GM21737 (cell line): ENCODE measurements at regions not wholly inside any gene's neighbourhood (a gene's known extent, or its start where the extent isn't known, plus 50 kb on each side); places are given as distances from the start of the nearest gene placed in this dataset.
"Not testable (repeated sequence)": the region's sequence is repeated elsewhere in the genome, so short reads cannot be mapped to it uniquely, and the experiment has no call there.

ENCODE experiments used
- ATAC-seq: cut with Tn5 transposase; IDR thresholded peaks from one replicate; pipeline ENCODE4 v1.9.1; 2021; ENCODE audit warnings: mild to moderate bottlenecking, moderate library complexity; ENCODE audit not compliant: unreplicated experiment

DNA sequence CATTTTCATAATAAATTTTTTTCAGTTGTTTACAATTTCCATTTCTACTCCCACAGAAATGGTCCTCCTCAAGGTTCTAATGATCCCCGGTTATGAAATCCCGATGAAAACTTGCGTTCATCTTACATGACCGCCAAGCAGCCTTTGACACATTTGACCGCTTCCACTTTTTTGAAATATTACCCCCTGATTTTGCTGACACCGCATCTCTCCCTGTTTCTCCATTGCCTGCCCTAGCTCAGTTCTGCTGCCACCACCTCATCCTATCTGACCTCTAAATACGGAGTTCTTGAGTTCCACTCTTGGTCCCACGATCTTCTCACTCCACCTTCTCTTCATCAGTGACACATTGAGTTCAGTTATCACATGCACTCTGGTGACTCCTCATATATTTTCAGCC is 74.1 kb downstream of the SLC35B3 start:
- no peak for ATAC-seq

DNA sequence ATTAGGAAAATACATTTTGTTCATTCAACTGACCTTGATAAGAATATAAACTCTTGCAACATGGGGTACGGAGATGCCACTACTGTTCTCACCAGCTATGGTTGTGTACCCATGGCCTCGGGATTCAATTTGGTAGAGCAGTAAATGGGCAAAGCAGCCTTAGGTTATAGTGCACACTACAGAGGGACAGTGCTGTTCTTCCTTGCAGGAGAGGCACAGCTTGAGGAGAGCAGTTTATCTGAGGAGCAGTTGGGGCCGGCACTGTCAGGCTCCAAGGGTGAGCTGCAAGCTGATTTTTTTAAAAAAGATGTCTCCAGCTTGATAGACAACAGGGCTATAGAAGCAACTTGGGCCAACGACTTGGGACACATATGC is 82.4 kb downstream of the SLC35B3 start:
- ATAC-seq, result no peak

DNA sequence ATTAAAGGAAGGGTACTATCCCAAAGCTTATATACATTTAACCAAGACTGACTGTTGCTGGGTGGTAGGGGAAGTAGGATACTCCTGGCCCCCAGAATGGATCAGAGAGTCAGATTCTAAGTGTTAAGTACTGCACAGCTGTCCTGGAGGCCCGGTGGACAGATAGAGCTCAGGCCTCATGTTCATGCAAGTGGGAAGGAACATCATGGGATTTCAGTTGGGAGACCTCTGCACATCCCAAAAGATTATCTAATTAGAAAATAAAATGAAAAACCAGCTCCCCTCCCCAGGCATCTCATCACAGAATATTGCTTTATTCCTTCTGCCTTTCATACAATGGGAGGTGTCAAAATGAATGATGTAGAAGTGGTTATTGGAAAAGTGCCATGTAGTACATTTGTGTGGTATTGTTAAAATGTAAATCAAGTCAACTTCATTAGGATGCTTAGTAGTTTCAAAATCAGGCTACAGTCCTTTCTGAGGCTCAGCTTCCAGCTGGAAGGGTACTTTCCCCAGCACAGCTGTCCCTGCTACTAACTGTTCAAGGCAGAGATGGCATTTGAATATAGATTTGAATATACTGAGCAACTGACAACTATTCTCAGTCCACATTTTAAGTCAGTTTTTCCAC is 82.9 kb downstream of the SLC35B3 start:
- no peak for ATAC-seq

DNA sequence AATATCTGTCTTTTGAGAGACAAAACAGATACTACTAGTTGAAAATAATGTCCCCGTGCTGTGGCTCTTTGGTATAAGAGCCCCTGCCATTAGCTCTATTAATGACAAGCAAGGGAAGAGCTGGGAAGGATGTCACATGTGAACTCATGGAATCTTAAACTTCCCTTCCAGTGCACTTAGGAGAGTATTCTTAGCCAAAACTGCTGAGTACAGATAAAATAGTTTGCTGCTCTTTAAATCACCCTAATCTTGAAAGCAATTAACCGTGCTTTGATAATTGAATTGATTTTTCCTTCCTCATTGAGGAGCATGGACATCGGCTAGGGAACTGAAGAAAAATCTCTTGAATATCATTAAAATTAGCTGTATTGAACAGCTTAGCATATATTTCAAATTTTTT is 91.7 kb downstream of the SLC35B3 start:
- no peak for ATAC-seq

DNA sequence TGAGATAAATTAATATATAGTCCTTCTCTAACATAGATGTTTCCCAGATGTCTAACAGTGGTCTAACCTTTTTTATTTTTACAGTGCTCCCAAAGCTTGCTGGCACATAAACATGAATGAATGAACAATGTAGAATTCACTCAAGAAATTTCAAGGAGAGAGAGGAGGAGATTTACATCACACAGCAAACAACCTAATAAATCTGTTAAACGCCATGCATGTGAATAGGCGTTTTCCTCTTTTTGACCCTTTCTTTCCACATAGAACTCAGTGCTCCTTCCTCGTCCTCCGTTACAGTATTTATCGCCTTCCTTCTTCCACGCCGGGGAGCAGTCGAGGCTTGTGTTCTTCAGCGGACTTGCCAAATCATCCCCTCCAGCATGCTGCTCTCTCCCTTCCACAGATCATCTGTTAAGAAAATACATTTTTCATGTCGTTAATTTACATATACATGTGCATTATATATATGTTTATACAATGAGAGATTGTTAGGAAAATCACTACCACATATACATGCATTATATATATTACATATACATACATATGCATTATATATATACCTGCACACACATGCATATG is 93.0 kb downstream of the SLC35B3 start:
- no peak for ATAC-seq

DNA sequence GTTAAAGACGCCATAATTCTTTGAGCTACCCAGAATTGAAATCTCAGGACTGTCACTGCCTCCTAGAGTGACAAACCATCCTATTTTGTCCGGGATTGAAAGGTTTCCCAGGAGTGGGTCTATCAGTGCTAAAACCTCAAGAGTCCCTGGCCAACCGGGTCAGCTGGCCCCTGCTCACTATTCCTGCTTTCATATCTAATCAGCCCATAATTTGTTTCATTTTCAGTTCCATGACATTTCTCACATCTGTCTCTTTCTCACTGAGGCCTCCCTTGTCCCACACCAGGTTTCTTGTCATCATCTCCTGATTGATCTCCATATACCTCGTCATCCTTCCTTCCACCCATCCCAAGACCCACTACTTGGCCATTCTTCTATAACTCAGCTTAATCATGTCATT is 98.2 kb downstream of the SLC35B3 start:
- no peak for ATAC-seq

DNA sequence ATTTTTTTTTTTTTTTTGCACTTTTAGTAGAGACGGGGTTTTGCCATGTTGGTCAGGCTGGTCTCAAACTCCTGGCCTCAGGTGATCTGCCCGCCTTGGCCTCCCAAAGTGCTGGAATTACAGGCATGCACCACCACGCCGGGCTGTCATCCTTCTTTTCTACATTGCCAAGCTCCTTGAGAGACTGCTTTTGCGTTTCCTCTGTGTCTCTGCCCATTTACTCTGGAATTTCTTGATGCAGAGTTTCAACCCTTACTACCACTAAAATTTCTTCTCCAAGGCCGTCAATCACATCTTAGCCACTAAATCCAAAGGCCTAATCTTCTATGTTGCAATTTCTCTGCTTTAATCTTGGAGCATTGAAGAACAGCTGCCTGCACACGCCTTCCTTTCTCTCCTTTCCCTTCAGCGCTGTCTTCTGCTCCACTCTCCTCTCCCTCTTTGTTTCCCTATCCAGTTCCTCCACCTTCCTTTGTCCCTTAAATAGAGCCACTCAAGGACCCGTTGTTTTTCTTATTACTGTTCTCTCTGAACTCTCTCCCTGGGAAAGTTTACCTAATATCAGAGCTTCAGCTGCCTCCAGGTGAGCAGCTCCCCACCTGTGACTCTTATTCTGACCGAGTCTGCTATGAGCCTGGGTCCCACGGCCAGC is 98.8 kb downstream of the SLC35B3 start:
- no peak for ATAC-seq

DNA sequence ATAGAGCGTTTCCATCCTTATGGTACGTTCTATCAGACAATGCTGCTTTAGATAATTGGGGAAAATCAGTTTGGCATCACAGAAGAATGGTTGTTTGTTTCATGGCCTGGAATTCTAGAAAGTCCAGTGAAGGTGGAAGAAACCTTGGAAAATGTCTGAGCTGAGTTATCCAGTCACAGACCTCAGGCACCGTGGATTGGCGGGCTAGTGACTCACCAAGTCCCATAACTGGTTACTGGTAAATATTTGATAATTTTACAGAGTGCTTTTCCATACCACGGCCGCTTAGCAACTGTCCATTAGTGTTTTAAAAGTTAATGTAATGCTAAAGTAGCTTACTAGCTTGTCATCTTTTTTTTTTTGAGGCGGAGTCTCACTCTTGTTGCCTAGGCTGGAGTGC is 99.4 kb downstream of the SLC35B3 start:
- ATAC-seq, result no peak

DNA sequence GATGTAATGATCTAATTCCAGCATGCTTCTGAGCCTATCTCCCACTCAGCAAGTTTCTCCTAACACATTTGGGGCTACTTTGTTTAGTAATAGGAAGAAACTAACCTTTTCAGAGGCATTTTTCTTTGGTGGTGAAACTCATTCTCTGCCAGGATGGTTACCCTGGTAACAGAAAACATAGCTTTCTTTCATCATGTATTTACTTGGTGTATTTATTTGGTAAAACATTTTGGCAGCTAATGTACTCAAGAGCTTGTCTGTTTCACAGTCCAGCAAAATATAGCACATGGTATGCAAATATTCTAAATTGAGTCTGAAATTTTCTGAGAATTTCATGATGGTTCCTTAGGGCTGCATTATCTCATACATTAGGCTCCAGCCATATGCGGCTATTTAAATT is 100.0 kb downstream of the SLC35B3 start:
- no peak for ATAC-seq

DNA sequence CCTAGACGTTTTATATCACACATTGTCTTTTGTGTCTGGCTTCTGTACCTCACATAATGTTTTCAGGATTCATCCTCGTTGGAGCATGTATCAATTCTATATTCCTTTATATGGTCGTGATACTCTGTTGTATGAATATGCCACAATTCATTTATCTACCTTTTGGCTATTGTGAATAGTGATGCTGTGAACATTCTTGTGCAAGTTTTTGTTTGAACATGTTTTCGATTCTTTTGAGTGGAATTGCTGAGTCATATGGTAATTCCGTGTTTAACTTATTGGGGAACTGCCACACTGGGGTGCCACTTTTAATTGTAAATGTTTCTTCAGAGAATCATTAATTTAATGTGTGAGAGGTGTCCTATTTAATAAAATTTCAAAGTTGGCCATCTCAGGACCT is 101.2 kb downstream of the SLC35B3 start:
- no peak for ATAC-seq

DNA sequence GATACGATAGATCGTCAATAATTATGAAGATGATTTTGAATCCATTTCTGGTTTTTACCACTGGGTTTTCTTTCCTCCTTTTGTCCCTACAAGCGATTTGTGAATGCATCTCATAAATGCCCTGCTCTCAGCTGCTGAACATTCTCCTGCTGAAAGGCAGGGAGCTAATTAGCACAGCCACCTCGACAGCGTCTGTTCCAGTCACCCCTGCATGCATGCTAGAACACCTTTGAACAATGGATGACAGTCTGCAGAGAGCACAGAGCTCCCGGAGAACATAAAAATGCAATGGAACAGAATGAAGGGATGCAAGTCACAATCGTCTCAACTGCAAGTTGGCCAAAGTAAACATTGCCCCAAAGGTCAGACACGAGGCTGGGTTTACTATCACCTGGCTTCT is 105.8 kb downstream of the SLC35B3 start:
- no peak for ATAC-seq

DNA sequence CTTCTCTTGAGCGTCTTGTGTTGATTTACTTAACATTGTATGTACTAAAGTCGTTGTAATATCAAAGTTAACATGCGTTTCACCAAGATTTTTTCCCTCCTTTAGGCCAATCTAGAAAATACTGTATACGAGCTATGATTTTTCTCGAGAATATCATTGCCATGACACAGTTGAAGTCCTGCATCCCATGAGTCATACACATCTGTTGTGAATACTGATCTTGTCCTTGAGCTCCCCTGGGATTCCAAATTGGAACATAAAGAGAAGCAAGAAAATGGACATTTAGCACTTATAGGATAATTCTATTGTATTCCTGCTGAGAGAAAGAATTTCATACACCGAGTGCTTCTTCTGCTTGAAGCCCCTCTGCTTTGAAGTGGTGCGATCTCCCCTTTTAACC is 109.6 kb downstream of the SLC35B3 start:
- ATAC-seq, result no peak

DNA sequence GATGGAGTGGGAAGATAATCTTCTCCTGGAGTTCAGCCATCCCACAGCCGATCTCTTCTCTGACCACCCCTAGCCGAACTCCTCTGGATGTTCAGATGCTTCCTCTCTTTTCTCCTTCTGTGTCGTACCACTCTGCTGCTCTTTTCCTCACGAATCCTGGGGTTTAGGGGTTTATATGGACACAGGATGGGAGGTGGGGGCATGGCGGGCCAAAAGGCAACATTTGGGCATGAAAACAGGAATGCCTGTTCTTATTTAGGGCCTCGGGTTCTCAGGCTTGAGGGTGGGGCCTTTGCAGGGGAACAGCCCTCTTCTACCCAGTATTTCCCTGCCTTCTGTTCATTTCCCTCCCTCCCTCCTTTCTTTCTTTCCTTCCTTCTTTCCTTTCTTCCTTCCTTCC is 112.7 kb downstream of the SLC35B3 start:
- ATAC-seq, result no peak

DNA sequence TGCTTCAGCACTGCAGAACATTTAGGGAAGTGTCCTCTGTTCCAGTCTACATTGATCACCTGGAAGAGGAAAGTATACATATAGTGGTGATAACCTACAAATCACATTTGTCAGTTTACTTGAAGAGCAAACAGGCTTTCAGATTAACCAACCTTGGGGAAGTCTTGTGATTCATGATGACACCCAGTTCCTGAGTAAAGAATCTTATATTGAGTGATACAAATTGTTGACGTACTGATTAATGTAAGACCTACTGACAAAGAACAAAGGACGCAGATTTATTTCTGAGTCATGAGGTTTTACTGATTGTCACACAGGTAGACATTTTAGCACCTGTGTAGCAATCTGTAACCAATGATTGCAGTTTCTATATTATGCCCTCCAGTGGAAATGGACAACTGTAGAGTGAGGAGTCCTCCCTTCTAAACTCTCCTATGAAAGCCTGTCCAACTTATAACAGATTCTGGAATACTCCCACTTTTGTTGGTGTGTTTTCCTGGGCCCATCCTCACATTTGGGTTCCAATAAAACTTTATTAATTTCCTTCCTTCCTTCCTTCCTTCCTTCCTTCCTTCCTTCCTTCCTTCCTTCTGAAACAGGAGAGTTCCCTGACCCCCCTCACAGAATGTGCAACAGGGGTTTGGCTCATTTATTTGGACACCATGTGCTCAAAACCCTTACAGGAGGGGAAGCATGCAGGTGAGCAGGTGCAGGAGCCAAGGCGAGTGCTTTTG is 113.5 kb downstream of the SLC35B3 start:
- ATAC-seq, result no peak

DNA sequence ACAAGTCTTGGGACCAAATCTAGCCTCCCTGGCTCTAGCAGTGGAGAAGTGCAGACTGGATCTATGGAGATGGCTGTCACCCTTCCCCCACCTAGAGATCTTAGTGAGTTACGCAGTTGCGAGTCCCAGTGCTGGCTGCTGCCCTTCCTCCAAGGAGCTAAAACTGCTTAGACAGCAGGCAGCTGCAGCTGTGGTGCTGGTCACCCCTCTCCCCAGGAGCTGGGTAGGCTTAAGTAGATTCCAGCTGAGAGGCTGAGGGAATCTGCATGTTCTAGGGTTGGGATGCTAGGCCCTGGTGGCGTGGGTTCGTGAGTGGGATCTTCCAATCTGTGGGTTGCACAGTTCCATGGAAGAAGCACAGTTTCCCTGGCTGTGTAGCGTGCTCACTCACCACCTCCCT is 120.2 kb downstream of the SLC35B3 start:
- no peak for ATAC-seq

DNA sequence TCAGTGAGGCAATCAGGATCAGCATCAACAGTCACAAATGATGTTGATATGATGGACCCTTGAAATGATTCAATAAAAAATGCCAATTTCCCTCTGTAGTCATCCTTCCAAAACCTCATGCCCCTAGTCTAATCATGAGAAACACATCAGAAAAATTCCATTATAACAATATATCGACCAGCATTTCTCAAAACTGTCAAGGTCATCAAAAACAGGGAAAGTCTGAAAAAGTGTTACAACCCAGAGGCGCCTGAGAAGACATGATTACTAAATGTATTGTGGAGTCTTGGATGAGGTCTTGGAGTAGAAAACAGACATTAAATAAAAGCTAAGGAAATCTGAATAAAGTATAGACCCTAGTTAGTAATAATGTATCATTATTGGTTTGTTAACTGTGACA is 133.8 kb downstream of the SLC35B3 start:
- no peak for ATAC-seq

DNA sequence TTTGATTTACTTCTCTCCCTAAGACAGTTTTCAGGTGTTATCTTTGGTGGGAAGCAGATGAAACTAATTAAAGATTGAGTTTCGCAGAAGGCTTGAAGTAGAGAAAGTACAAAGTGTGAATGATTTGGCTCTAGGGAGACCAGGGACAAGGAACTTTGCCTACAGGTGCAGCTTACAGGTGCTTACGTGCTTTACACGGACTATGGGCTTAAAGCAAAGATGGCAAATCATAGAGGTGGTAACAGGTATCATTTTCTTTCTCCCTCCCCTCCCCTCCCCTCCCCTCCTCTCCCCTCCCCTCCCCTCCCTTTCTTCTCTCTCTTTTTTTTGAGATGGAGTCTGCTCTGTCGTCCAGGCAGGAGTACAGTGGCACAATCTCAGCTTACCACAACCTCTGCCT is 136.3 kb downstream of the SLC35B3 start:
- ATAC-seq, result no peak

DNA sequence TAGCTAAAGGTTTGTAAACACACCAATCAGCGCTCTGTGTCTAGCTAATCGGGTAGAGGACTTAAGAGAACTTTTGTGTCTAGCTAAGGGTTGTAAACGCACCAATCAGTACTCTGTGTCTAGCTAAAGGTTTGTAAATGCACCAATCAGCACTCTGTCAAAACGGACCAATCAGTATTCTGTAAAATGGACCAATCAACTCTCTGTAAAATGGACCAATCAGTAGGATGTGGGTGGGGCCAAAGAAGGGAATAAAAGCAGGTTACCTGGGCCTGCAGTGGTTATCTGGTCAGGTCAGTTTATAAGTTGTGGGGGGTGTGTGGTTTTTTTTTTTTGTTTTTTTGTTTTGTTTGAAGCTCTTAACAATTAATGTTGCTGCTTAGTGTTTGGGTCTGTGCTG is 152.4 kb downstream of the SLC35B3 start:
- ATAC-seq, result not testable (repeated sequence)

DNA sequence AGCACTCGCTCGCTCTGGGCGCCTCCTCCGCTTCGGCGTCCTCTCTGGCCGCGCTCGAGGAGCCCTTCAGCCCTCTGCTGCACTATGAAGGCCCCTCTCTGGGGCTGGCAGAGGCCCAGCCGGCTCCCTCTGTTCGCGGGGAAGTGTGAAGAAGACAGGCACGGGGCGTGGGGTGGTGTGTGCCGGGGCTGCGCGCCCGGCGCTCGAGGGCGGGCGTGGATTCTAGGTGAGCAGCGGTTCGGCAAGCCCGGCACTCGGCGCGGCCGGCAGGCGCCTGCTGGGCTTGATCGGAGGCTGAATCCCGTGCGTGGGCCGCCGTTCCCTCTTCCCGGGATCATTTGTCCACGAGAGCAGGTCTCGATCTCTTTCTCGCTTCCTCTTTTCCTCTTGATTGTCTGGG is 153.0 kb downstream of the SLC35B3 start:
- ATAC-seq, result no peak

DNA sequence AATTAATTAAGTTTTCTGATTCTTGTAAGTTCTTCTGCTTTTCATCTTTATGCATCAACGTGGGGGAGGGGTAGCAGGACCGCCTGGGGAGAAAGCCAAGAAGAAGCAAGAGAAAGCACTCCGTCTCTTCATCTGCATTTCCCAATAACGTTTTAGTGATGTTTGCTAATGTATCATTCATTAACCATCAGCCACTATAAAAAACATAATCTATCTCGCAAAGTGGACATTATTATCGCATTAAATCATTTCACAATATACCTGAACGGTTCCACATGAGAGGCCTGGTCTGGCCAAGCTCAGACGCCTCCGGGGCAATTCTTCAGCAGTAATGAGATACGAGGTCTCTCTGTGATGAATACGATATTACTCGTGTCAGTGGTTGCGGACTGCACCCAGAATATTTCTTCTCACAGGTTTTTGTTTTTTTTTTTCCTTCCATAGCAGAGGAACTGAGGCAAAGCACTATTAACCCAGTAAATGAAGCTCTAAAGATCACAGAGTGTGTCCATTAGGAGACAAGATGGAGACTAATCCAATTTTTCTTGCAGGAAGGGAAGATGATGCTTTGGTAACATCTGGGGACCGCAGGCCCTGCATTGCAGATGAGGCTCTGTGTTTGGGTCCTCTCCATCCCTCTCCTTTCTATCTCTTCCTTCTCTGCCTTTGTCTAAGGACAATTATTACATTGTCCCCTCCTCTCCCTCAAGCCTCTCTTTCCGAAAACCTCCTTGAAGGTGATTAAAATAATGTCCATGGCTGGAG is 156.1 kb downstream of the SLC35B3 start:
- ATAC-seq, result no peak

DNA sequence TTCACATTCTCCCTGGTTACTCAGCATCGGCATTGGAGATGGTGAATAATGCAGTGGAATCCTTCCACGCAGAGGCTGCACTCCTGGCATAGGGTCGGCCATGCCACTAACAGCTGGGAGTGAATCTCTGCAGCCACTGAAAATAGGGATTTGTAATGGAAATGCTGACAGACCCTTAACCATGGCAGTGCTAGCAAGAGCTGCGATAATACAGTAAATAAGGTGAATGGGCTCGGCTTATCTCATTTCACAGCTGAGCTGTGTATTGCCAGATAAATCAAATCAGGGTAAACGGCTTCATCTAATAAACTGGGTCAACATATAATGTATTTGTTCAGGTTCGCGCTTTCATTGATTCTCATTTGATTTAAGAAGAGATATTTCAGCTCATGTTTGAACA is 156.8 kb downstream of the SLC35B3 start:
- ATAC-seq, result no peak
